Right cardiac atrium (tissue), 5 donors: ENCODE measurements at regions not wholly inside any gene's neighbourhood (a gene's known extent, or its start where the extent isn't known, plus 50 kb on each side); places are given as distances from the start of the nearest gene placed in this dataset.

ENCODE experiments used
- ATAC-seq, 2 donors: fragments of 200-7000 bp; cut with Tn5 transposase; one replicate each; pipeline versions ENCODE4 v1.8.0 to v1.9.1; 2020; ENCODE audit warnings: moderate library complexity in 2 of 2, mild to moderate bottlenecking in 1 of 2
- DNase-seq, 3 donors: peaks; one replicate each; pipeline ENCODE4 v3.0.0-alpha.2; 2020
- H3K27ac ChIP-seq: one replicate; pipeline ENCODE4 v1.5.1; 2013; ENCODE audit warnings: mild to moderate bottlenecking, low read length, control low read depth, moderate library complexity
- H3K27me3 ChIP-seq: one replicate; pipeline ENCODE4 v1.6.1; 2013; ENCODE audit not compliant: control insufficient read depth, insufficient read depth
- H3K4me1 ChIP-seq: one replicate; pipeline ENCODE4 v1.6.1; 2013; ENCODE audit warnings: low read length; ENCODE audit not compliant: control insufficient read depth, insufficient read depth
- H3K4me3 ChIP-seq: one replicate; pipeline ENCODE4 v1.5.1; 2013; ENCODE audit warnings: low read length, control low read depth
- H3K9me3 ChIP-seq: one replicate; pipeline ENCODE4 v1.6.1; 2013; ENCODE audit warnings: low read length; ENCODE audit not compliant: control insufficient read depth
- WGBS: extraction: QIAGEN DNeasy Blood & Tissue Kit; methylation state at CpG from one replicate; pipeline ENCODE4 v1.1.7; 2013; 5-methylcytosine and 5-hydroxymethylcytosine counted together
- intact Hi-C, 4 donors: fragments of 100-400 bp; cut with DNase I; formaldehyde crosslinking; loops; one replicate each; pipeline versions ENCODE4 v1.11.0 to v1.14.0; 2022 to 2023
- donor health status: healthy with polysubstance abuse.
- donor health status: DM: no; HTN: yes; CAD: no.
- donor health status: DM: no; HTN: no; CAD: no.
- donor health status: DM: no; HTN: yes; CAD: no; lungs with severe emphysema.
- donor health status: DM: yes; HTN: yes; CAD: no.

- H3K9me3 ChIP-seq, result no peaks in the 10 kb centered on the region
- no peak overlapping the region for H3K4me3 ChIP-seq
- H3K27ac ChIP-seq, result no peak overlapping the region
- no peaks in the 10 kb centered on the region for H3K4me1 ChIP-seq
- DNase-seq (no peak), ATAC-seq (no peak)
- no peaks in the 10 kb centered on the region for H3K27me3 ChIP-seq
- intact Hi-C loops, result no loop called here
- WGBS, result 73% methylated on average over 2 of the region's 2 CpGs
These were observed 441.7 kb downstream of the ARAP2 start for GRCh38 chr4:35802644-35803043.

- H3K9me3 ChIP-seq, result no peaks in the 10 kb centered on the region
These were observed 425.8 kb downstream of the ARAP2 start for GRCh38 chr4:35818520-35818919.

GRCh38 chr4:35820003-35820402 is 424.3 kb downstream of the ARAP2 start:
- Histone ChIP-seq H3K9me3 (no peaks in the 10 kb centered on the region), H3K4me3 (no peak overlapping the region), H3K27ac (no peak overlapping the region), H3K4me1 (no peaks in the 10 kb centered on the region), H3K27me3 (no peaks in the 10 kb centered on the region)
- intact Hi-C loops, result no loop called here
- WGBS, result 73% methylated on average over 1 of the region's 1 CpG
- DNase-seq (no peak), ATAC-seq (no peak)

More at GRCh38 chr4:35818520-35818919, 425.8 kb downstream of the ARAP2 start:
- H3K27ac ChIP-seq, result no peak overlapping the region
- no peaks in the 10 kb centered on the region for H3K27me3 ChIP-seq
- WGBS, result 70% methylated on average over 4 of the region's 4 CpGs
- no peaks in the 10 kb centered on the region for H3K4me1 ChIP-seq
- intact Hi-C loops, result no loop called here
- no peak overlapping the region for H3K4me3 ChIP-seq
- DNase-seq (no peak), ATAC-seq (no peak)

DNA sequence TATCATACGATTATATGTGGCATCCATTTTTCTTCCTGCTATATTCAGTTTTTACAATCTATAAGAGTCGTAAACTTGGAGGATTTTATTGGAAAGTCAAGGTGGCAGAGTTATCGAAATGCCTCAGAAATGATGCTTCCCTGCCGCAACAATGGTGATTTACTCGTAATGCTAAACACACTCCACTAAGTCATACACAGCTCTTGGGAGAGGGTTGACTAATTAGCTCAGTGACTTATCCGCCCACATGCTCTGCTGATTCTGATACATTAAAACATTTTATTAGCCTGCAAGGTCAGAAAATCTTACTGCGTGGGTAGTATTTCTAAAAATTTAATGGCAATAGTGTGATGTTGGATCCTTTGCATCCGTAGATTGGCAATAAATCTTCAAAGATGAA is 420.1 kb downstream of the ARAP2 start:
- no peaks in the 10 kb centered on the region for H3K27me3 ChIP-seq
- WGBS, result 89% methylated on average over 8 of the region's 8 CpGs
- no peak overlapping the region for H3K4me3 ChIP-seq
- DNase-seq, result no peak
- no peaks in the 10 kb centered on the region for H3K4me1 ChIP-seq
- intact Hi-C loops, result no loop called here
- no peaks in the 10 kb centered on the region for H3K9me3 ChIP-seq
- no peak for ATAC-seq
- H3K27ac ChIP-seq, result no peak overlapping the region

DNA sequence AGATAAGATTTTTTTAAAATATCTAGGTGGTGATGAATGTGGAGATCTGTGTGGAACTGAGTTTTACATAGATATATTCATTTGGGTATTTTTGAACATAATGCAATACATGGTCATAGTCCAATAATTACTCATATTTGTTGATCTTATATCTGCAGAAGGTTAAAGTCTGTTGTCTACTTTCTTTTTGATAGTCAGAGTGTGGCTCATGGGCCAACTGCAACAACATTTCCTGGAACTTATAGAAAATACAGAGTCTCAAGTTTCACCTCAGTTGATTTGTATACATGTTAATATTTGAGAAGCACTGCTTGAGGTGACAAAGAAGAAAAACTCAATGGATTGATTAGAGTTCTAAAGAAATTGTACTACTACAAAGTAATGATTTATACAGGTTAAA is 408.4 kb downstream of the ARAP2 start:
- DNase-seq (no peak), ATAC-seq (no peak)
- no peak overlapping the region for H3K27ac ChIP-seq
- H3K27me3 ChIP-seq, result no peaks in the 10 kb centered on the region
- intact Hi-C loops, result no loop called here
- no peaks in the 10 kb centered on the region for H3K9me3 ChIP-seq
- H3K4me3 ChIP-seq, result no peak overlapping the region
- no peaks in the 10 kb centered on the region for H3K4me1 ChIP-seq

- H3K9me3 ChIP-seq, result no peaks in the 10 kb centered on the region
- no peaks in the 10 kb centered on the region for H3K4me1 ChIP-seq
- H3K27ac ChIP-seq, result no peak overlapping the region
- no peak overlapping the region for H3K4me3 ChIP-seq
- intact Hi-C loops, result no loop called here
- DNase-seq (no peak), ATAC-seq (no peak)
- H3K27me3 ChIP-seq, result no peaks in the 10 kb centered on the region
These were observed 407.7 kb downstream of the ARAP2 start for GRCh38 chr4:35836596-35836995.

DNA sequence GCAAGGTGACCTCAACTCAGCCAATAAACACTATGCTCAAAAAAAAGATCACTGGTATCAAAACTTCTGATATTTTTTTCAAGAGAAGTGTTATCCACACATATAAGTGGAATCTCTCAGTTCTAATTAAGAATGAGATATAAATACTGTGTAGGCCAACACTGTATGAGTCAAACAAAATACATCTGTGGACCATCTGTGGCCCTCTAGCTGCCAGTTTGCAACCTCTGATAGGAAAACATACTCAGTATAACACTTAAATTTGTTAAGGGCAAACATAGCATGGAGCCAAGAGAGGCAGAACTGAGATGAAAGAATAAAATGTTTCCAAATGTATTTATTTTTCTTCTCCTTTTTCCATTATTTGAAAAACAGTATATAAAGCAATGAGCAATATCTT is 377.3 kb downstream of the ARAP2 start:
- DNase-seq, result no peak
- Histone ChIP-seq H3K27me3 (no peaks in the 10 kb centered on the region), H3K9me3 (no peaks in the 10 kb centered on the region), H3K4me3 (no peak overlapping the region), H3K27ac (no peak overlapping the region), H3K4me1 (no peaks in the 10 kb centered on the region)
- intact Hi-C loops, result no loop called here
- no peak for ATAC-seq

GRCh38 chr4:35872273-35872672 is 372.0 kb downstream of the ARAP2 start:
- Histone ChIP-seq H3K27me3 (no peaks in the 10 kb centered on the region), H3K4me1 (no peaks in the 10 kb centered on the region), H3K4me3 (no peak overlapping the region), H3K27ac (no peak overlapping the region), H3K9me3 (no peaks in the 10 kb centered on the region)
- 91% methylated on average over 1 of the region's 1 CpG for WGBS
- ATAC-seq, result no peak
- no peak for DNase-seq
- intact Hi-C loops, result no loop called here

DNA sequence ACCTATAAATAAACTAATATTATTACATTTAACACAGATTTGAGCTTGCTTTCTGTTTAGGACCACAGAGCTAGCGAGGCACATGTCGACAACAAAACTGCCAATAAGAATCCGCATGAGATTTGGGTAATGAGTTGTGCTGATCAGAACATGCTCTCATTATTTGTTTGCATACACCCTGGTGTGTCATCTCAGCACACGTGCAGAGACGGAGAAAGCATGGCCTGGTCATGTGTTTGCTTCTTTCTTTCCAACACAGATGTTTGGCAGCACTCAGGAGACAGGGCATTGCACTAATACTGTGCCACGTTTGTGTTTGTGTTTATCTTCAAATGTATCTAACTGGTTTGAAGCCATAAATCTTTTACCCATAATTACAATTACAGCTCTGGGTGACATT is 364.8 kb downstream of the ARAP2 start:
- intact Hi-C loops, result no loop called here
- no peaks in the 10 kb centered on the region for H3K9me3 ChIP-seq
- H3K27ac ChIP-seq, result no peak overlapping the region
- no peaks in the 10 kb centered on the region for H3K27me3 ChIP-seq
- H3K4me1 ChIP-seq, result no peaks in the 10 kb centered on the region
- H3K4me3 ChIP-seq, result no peak overlapping the region
- DNase-seq (no peak), ATAC-seq (no peak)
- WGBS, result 78% methylated on average over 6 of the region's 6 CpGs

DNA sequence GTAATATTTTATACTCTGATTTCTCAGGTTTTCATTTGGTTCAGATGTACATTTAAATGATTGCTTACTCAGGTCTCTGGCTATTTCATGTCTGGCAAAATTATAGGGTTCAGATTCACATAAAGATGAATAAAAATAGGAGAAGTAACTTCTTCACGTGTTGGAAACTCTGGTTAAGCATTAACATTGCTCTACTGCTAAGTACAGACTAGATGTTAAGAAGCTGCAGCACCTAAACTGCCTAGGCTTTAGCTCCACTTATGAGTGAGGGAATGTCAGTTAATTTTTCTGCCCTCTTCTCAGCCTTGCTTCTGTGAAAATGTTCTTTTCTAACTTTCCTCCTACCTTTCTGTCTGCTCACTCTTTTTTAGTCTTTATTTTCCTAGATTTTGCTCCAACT is 361.2 kb downstream of the ARAP2 start:
- no peaks in the 10 kb centered on the region for H3K4me1 ChIP-seq
- no peak for DNase-seq
- H3K4me3 ChIP-seq, result no peak overlapping the region
- intact Hi-C loops, result no loop called here
- no peak overlapping the region for H3K27ac ChIP-seq
- WGBS, result 44% methylated on average over 1 of the region's 1 CpG
- ATAC-seq, result no peak
- H3K9me3 ChIP-seq, result no peaks in the 10 kb centered on the region
- H3K27me3 ChIP-seq, result no peaks in the 10 kb centered on the region

- H3K9me3 ChIP-seq, result no peaks in the 10 kb centered on the region
- ATAC-seq (no peak), DNase-seq (no peak)
- WGBS, result 64% methylated on average over 3 of the region's 3 CpGs
- H3K27ac ChIP-seq, result no peak overlapping the region
- H3K4me3 ChIP-seq, result no peak overlapping the region
- intact Hi-C loops, result no loop called here
- no peaks in the 10 kb centered on the region for H3K27me3 ChIP-seq
- H3K4me1 ChIP-seq, result no peaks in the 10 kb centered on the region
These were observed 359.4 kb downstream of the ARAP2 start for GRCh38 chr4:35884714-35885480.

GRCh38 chr4:35897808-35898207 is 346.5 kb downstream of the ARAP2 start:
- Histone ChIP-seq H3K4me3 (no peak overlapping the region), H3K4me1 (no peaks in the 10 kb centered on the region), H3K27ac (no peak overlapping the region), H3K27me3 (no peaks in the 10 kb centered on the region), H3K9me3 (no peaks in the 10 kb centered on the region)
- no peak for ATAC-seq
- DNase-seq, result no peak
- intact Hi-C loops, result no loop called here
